Stimulated activated naive CD8-positive, alpha-beta T cell treated with anti-CD3 and anti-CD28 coated beads, Interleukin-15, Interleukin-2, amounts not matched to agents 100 ng/mL and 50 ng/mL, for 24 hours (primary cell): ENCODE measurements at regions not wholly inside any gene's neighbourhood (a gene's known extent, or its start where the extent isn't known, plus 50 kb on each side); places are given as distances from the start of the nearest gene placed in this dataset.
"Not testable (repeated sequence)": the region's sequence is repeated elsewhere in the genome, so short reads cannot be mapped to it uniquely, and the experiment has no call there.

Experiments
- H3K27ac Mint-ChIP-seq: one replicate; pipeline ENCODE4 v1.8.0; 2021; ENCODE audit warnings: mild to moderate bottlenecking, mixed read lengths
- H3K27me3 Mint-ChIP-seq: one replicate; pipeline ENCODE4 v1.8.0; 2021; ENCODE audit warnings: mixed read lengths
- H3K36me3 Mint-ChIP-seq: one replicate; pipeline ENCODE4 v1.8.0; 2021; ENCODE audit warnings: low read depth, mixed read lengths
- H3K4me1 Mint-ChIP-seq: one replicate; pipeline ENCODE4 v1.8.0; 2021; ENCODE audit warnings: low read depth, mixed read lengths
- H3K4me3 Mint-ChIP-seq: one replicate; pipeline ENCODE4 v1.8.0; 2021; ENCODE audit warnings: mild to moderate bottlenecking, mixed read lengths
- H3K9me3 Mint-ChIP-seq: one replicate; pipeline ENCODE4 v1.8.0; 2021; ENCODE audit warnings: mixed read lengths

GRCh38 chr4:173963523-173963922 lies 319.9 kb downstream of the FBXO8 start:
- H3K27ac Mint-ChIP-seq, H3K36me3 Mint-ChIP-seq, H3K4me3 Mint-ChIP-seq, H3K27me3 Mint-ChIP-seq, H3K9me3 Mint-ChIP-seq, H3K4me1 Mint-ChIP-seq: not testable (repeated sequence)

DNA sequence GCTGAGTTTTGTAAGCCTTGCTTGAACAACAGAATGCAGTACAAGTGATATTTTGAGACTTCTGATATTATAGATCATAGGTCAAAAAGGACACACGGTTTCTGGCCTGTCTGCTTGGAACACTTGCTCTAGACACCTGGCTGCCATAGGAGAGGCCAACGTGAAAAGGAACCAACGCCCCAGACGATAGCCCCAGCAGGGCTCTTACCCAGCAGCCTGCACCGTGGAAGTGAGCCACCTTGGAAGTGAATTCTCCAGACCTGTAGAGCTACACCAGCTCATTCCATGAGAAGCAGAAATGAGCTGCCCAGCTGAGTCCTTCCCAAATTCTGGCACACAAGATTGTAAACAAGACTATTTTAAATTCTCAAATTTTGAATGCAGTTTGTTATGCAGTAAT lies 323.1 kb downstream of the FBXO8 start:
- Mint-ChIP-seq H3K4me1 (no peaks in the 10 kb centered on the region), H3K36me3 (no peaks in the 10 kb centered on the region), H3K4me3 (no peak overlapping the region), H3K27me3 (no peaks in the 10 kb centered on the region), H3K9me3 (no peaks in the 10 kb centered on the region), H3K27ac (no peak overlapping the region)

DNA sequence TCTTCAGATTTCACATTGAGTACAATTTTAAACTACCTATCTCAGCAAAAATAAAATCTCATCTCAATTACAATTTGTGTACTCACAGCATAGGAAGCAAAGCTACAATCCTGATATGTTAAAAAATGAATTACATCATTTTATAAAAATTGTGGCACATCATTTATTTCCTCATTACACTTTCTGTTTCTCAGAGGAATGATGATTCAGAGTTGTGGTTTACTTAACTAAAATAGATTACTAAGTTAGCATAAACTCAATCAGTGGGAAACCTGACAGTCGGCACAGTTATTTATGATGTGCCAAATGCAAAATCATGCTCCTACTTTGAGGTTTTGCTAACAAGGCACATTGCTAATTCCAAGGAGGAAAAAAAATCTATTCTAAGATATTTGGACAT lies 325.0 kb downstream of the FBXO8 start:
- Mint-ChIP-seq H3K27ac (no peak overlapping the region), H3K36me3 (no peaks in the 10 kb centered on the region), H3K9me3 (no peaks in the 10 kb centered on the region), H3K4me1 (no peaks in the 10 kb centered on the region), H3K4me3 (no peak overlapping the region), H3K27me3 (no peaks in the 10 kb centered on the region)

GRCh38 chr4:173943547-173943946 lies 339.9 kb downstream of the FBXO8 start:
- H3K9me3 Mint-ChIP-seq: no peaks in the 10 kb centered on the region
- no peak overlapping the region for H3K27ac Mint-ChIP-seq
- H3K4me3 Mint-ChIP-seq: no peak overlapping the region
- peaks cover 5% of the 10 kb centered on the region for H3K27me3 Mint-ChIP-seq
- H3K36me3 Mint-ChIP-seq: no peaks in the 10 kb centered on the region
- no peaks in the 10 kb centered on the region for H3K4me1 Mint-ChIP-seq

DNA sequence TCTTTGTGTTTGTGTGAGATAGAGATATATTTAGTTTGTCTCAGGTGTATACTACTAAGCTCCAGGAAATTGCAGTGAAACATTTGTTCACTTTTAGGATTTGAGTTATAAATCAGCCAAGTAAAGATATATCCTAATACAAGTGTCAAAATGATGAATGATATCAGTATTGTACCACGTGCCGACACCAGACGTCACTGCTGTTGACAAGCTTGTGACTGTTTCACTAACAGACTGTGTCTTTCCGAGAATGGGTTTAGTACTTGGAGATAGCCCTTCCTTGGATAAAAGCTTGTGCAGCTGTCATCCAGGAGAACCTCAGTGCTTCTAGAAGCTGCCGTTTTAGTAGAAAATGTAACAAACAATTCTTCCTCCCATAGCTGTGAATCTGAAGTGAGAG lies 343.3 kb downstream of the FBXO8 start:
- Mint-ChIP-seq H3K4me1 (no peaks in the 10 kb centered on the region), H3K36me3 (no peaks in the 10 kb centered on the region), H3K27me3 (peaks cover 7% of the 10 kb centered on the region)

DNA sequence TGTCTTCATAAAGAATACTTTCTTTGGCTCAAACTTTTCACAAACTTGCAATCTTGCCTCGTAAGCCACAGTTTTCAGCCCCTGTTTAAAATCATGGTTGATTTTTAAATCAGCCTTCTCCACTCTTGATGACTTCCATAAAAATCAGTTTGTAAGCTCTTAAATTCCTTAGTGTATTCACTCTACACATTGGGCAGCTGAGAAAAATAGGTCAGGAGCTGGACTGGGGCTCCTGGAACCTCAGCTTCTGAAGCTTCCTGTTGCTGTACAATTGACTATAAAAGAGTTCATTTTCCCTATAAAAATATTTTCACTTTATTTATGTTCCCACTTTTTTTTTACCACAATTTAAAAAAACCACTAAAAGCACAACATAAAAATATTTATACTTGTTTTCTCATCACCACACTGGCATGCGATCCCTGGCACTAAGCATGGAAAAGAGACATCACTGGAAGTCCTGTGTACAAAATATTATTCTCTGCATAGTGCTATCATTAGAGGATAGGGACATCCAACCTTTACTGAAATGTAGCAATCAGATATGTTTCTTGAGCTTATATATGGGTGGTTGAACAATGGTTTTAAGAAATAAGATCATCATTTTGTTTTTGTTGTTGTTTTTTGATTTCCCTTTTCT lies 345.7 kb downstream of the FBXO8 start:
- peaks cover 7% of the 10 kb centered on the region for H3K27me3 Mint-ChIP-seq
- H3K9me3 Mint-ChIP-seq: no peaks in the 10 kb centered on the region
- no peak overlapping the region for H3K27ac Mint-ChIP-seq
- no peaks in the 10 kb centered on the region for H3K4me1 Mint-ChIP-seq
- no peaks in the 10 kb centered on the region for H3K36me3 Mint-ChIP-seq
- no peak overlapping the region for H3K4me3 Mint-ChIP-seq

More for the DNA sequence above, 343.3 kb downstream of the FBXO8 start:
- Mint-ChIP-seq H3K9me3 (no peaks in the 10 kb centered on the region), H3K4me3 (no peak overlapping the region), H3K27ac (no peak overlapping the region)

DNA sequence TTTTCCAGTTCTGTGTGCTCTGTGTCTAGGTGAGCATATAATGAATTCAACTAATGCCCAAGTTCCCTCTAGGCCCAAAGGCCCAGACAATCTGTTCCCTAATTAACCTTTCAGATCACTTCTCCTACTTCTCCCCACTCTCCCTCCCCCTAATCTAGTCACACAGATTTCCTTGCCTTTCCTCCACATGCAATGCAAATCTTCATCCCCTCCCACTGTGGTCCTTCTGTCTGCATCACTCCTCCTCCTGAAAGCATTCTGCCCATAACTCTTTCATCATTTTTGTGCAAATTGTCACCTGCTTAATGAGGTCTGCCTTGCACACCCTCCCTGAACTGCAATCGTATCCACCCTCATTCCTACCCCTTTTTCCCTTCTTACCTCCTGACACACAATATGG lies 346.6 kb downstream of the FBXO8 start:
- Mint-ChIP-seq H3K27me3 (peaks cover 7% of the 10 kb centered on the region), H3K36me3 (no peaks in the 10 kb centered on the region), H3K4me3 (no peak overlapping the region), H3K9me3 (no peaks in the 10 kb centered on the region), H3K4me1 (no peaks in the 10 kb centered on the region), H3K27ac (no peak overlapping the region)

GRCh38 chr4:173935622-173936405 lies 347.7 kb downstream of the FBXO8 start:
- Mint-ChIP-seq H3K4me1 (no peaks in the 10 kb centered on the region), H3K27ac (no peak overlapping the region), H3K36me3 (no peaks in the 10 kb centered on the region)

DNA sequence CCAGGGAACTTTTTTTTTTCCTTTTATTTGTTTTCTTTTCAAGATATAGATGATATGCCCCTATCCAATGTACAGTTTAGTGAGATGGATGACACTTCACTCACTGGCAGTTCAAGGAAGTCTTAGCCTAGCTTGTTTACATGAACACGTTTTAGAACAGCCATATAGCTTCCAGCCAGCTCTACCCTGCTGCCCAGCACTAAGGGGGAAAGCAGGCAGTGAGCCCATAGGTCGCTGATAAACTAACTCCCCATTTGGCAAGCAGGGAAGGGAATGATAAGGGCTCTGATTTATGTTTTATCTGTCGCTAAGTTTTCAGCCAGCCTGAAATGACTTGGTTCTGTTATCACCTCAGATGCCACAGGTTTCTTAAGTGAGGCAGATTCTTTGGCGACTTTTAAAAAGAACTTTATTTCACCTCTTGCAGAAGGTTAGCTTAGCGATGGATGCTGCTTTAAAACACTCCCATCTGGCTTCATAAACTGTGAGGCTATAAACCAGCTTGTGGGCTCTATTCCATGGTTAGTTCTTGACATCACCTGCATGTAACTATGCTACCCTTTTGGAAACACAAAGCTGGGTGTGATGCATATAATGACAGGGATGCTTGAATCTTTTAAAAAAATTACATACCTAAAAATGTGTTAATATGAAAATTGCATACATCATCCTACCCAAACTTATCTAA lies 348.4 kb downstream of the FBXO8 start:
- no peak overlapping the region for H3K4me3 Mint-ChIP-seq

More at GRCh38 chr4:173935622-173936405, 347.7 kb downstream of the FBXO8 start:
- Mint-ChIP-seq H3K9me3 (no peaks in the 10 kb centered on the region), H3K4me3 (no peak overlapping the region), H3K27me3 (peaks cover 7% of the 10 kb centered on the region)

GRCh38 chr4:173934201-173934600 lies 349.3 kb downstream of the FBXO8 start:
- Mint-ChIP-seq H3K36me3 (no peaks in the 10 kb centered on the region), H3K27ac (no peak overlapping the region), H3K4me3 (no peak overlapping the region), H3K9me3 (no peaks in the 10 kb centered on the region), H3K27me3 (peaks cover 2% of the 10 kb centered on the region), H3K4me1 (no peaks in the 10 kb centered on the region)

More for the DNA sequence above, 348.4 kb downstream of the FBXO8 start:
- Mint-ChIP-seq H3K27ac (no peak overlapping the region), H3K9me3 (no peaks in the 10 kb centered on the region), H3K36me3 (no peaks in the 10 kb centered on the region), H3K4me1 (no peaks in the 10 kb centered on the region), H3K27me3 (peaks cover 2% of the 10 kb centered on the region)

GRCh38 chr4:173932701-173933100 lies 350.8 kb downstream of the FBXO8 start:
- H3K4me3 Mint-ChIP-seq: no peak overlapping the region
- H3K27me3 Mint-ChIP-seq: peaks cover 2% of the 10 kb centered on the region
- no peaks in the 10 kb centered on the region for H3K36me3 Mint-ChIP-seq
- H3K27ac Mint-ChIP-seq: no peak overlapping the region
- H3K4me1 Mint-ChIP-seq: no peaks in the 10 kb centered on the region
- no peaks in the 10 kb centered on the region for H3K9me3 Mint-ChIP-seq

GRCh38 chr4:173930329-173930967 lies 353.0 kb downstream of the FBXO8 start:
- no peaks in the 10 kb centered on the region for H3K9me3 Mint-ChIP-seq
- H3K27me3 Mint-ChIP-seq: no peaks in the 10 kb centered on the region
- H3K27ac Mint-ChIP-seq: no peak overlapping the region
- no peaks in the 10 kb centered on the region for H3K36me3 Mint-ChIP-seq
- no peak overlapping the region for H3K4me3 Mint-ChIP-seq
- H3K4me1 Mint-ChIP-seq: no peaks in the 10 kb centered on the region

GRCh38 chr4:173929921-173930320 lies 353.5 kb downstream of the FBXO8 start:
- Mint-ChIP-seq H3K36me3 (no peaks in the 10 kb centered on the region), H3K4me1 (no peaks in the 10 kb centered on the region), H3K4me3 (no peak overlapping the region), H3K27ac (no peak overlapping the region), H3K9me3 (no peaks in the 10 kb centered on the region), H3K27me3 (no peaks in the 10 kb centered on the region)

GRCh38 chr4:173924561-173924960 lies 358.9 kb downstream of the FBXO8 start:
- Mint-ChIP-seq H3K4me3 (no peak overlapping the region), H3K36me3 (no peaks in the 10 kb centered on the region), H3K9me3 (no peaks in the 10 kb centered on the region), H3K4me1 (no peaks in the 10 kb centered on the region), H3K27me3 (peaks cover 4% of the 10 kb centered on the region), H3K27ac (no peak overlapping the region)

- no peaks in the 10 kb centered on the region for H3K4me1 Mint-ChIP-seq
- H3K27me3 Mint-ChIP-seq: peaks cover 4% of the 10 kb centered on the region
- no peaks in the 10 kb centered on the region for H3K36me3 Mint-ChIP-seq
- H3K9me3 Mint-ChIP-seq: no peaks in the 10 kb centered on the region
- no peak overlapping the region for H3K27ac Mint-ChIP-seq
- no peak overlapping the region for H3K4me3 Mint-ChIP-seq
Observed at GRCh38 chr4:173919861-173920260, 363.6 kb downstream of the FBXO8 start.
